ENCODE measurements at regions not wholly inside any gene's neighbourhood (a gene's known extent, or its start where the extent isn't known, plus 50 kb on each side); places are given as distances from the start of the nearest gene placed in this dataset.

DNA sequence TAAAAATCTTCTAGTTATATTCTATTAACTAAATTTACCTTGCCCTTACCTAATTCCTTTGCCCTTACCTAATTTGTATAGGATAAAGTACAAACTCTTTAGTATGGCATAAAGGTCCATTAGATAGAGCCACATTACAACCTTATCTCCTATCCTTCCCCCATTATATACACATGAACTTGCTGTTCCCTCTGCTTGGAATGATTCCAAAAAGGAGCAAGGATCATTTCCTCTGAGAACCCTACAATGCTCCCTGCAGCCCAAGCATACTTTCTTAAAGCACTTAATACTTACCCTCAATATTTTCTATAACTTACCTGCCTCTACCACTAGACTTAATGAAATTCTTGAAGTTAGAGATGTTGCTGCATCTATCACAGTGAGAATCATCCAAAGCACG lies 118.9 kb upstream of the CCDC54 start:
- Histone ChIP-seq H3K4me1 (no peaks in the 10 kb centered on the region), H3K27ac (no peak overlapping the region), H3K4me3 (no peak overlapping the region), H3K36me3 (no peaks in the 10 kb centered on the region), H3K27me3 (no peaks in the 10 kb centered on the region), H3K9me3 (no peaks in the 10 kb centered on the region)
- no peak for ATAC-seq
- TF ChIP-seq POLR2A (IDR thresholded peaks at IDR 0.05): no peak
- TF ChIP-seq, protein P1, sequence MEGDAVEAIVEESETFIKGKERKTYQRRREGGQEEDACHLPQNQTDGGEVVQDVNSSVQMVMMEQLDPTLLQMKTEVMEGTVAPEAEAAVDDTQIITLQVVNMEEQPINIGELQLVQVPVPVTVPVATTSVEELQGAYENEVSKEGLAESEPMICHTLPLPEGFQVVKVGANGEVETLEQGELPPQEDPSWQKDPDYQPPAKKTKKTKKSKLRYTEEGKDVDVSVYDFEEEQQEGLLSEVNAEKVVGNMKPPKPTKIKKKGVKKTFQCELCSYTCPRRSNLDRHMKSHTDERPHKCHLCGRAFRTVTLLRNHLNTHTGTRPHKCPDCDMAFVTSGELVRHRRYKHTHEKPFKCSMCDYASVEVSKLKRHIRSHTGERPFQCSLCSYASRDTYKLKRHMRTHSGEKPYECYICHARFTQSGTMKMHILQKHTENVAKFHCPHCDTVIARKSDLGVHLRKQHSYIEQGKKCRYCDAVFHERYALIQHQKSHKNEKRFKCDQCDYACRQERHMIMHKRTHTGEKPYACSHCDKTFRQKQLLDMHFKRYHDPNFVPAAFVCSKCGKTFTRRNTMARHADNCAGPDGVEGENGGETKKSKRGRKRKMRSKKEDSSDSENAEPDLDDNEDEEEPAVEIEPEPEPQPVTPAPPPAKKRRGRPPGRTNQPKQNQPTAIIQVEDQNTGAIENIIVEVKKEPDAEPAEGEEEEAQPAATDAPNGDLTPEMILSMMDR (IDR thresholded peaks at IDR 0.05 in 4 of 5, conservative IDR thresholded peaks at IDR 0.05 in 1 of 5): no peak
- intact Hi-C loops (cut with DNase I; ENCODE audit: low total_unique reads): no loop called here
- DNase-seq: no peak
- in situ Hi-C loops (cut with MboI; ENCODE audit: low sequenced_read_pairs in 4 of 4): no loop called here

DNA sequence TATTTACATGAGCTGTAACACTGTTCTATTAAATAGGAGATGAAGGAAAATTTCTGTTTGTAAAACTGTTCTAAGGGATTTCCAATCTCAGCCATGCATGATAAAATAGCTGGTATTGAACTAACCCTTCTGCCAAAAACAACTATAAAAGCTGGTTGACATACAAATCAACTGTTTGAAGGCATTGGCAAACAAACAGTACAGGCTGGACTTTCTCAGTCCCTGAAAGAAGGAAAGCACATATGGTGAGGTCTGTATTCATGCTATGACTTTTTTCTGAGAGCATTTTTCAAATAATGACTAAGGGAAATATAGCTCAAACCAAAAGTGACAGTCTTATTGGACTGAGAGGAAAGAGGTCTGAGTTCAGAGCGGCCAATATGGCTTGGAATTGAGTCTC lies 117.0 kb upstream of the CCDC54 start:
- no peak for TF ChIP-seq POLR2A (IDR thresholded peaks at IDR 0.05)
- TF ChIP-seq, protein P1 (IDR thresholded peaks at IDR 0.05 in 4 of 5, conservative IDR thresholded peaks at IDR 0.05 in 1 of 5): no peak
- intact Hi-C loops (cut with DNase I; ENCODE audit: low total_unique reads) (no loop called here), in situ Hi-C loops (cut with MboI; ENCODE audit: low sequenced_read_pairs in 4 of 4) (no loop called here)
- DNase-seq (no peak), ATAC-seq (no peak)
- H3K9me3 ChIP-seq: no peaks in the 10 kb centered on the region
- H3K36me3 ChIP-seq: no peaks in the 10 kb centered on the region
- H3K4me1 ChIP-seq: no peaks in the 10 kb centered on the region
- no peak overlapping the region for H3K27ac ChIP-seq
- no peak overlapping the region for H3K4me3 ChIP-seq
- H3K27me3 ChIP-seq: no peaks in the 10 kb centered on the region

DNA sequence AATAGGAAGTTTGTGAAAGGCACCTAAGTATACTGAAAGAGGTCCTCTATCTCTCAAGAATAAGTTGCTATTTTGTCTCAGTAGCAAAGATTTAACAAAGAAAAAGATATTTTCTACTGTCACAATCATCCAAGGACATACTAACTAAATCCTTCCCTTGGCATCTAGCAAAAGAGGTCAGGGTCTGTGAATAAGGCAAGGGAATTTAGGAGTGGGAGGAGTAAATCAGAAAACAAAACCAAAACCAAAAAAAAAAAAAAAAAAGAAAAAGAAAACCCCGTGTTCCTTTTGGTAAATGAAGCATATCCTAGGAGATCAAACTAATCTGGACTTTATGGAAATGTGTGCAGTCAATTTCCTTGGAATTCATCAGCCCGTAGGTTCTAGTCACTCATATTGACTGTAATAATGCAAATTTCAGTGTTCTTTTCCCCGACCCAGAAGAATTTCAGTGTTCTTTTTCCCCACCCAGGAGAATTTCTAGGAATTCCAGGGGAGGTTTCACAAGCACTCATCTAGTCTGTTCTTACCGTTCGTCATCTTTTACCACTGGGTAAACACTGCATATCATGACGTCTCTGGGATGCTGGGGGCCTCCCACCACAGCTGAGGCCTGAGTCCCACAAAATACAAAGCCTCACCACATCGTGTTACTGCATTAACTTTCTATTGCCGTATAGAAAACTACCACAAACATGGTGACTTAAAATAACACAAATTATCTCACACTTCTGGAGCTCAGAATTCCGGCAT lies 113.8 kb upstream of the CCDC54 start:
- H3K27me3 ChIP-seq: no peaks in the 10 kb centered on the region
- in situ Hi-C loops (cut with MboI; ENCODE audit: low sequenced_read_pairs in 4 of 4) (no loop called here), intact Hi-C loops (cut with DNase I; ENCODE audit: low total_unique reads) (no loop called here)
- ATAC-seq: no peak
- no peak for TF ChIP-seq POLR2A (IDR thresholded peaks at IDR 0.05)
- TF ChIP-seq, protein P1 (IDR thresholded peaks at IDR 0.05 in 4 of 5, conservative IDR thresholded peaks at IDR 0.05 in 1 of 5): no peak
- DNase-seq: no peak
- H3K36me3 ChIP-seq: no peaks in the 10 kb centered on the region
- no peaks in the 10 kb centered on the region for H3K9me3 ChIP-seq
- no peaks in the 10 kb centered on the region for H3K4me1 ChIP-seq
- H3K4me3 ChIP-seq: peak overlapping the region in 2 of 4 donors; percentile 3 to 11
- H3K27ac ChIP-seq: peak overlapping the region in 1 of 4 donors; percentile 20

DNA sequence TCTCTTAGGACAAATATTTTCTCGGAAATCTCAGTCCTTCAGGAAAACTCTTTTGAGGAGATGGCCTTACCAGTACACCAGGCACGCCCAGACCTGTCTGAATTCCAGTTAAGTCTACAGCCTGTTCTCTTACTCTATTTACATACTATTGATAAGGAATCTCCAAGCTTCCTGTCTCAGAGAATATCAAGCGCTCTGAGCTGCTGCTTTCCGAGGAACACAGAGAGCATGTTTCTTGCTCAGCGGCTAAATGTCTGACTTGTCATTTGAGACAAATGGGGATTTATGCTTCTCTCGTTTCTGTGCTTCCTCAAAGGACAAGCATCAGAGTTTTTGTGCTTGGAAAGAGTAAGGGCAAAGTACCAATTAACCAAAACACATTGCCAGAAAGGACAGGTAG lies 112.4 kb upstream of the CCDC54 start:
- ATAC-seq (no peak), DNase-seq (no peak)
- Histone ChIP-seq H3K4me3 (no peak overlapping the region), H3K27ac (no peak overlapping the region), H3K9me3 (no peaks in the 10 kb centered on the region), H3K27me3 (no peaks in the 10 kb centered on the region), H3K4me1 (no peaks in the 10 kb centered on the region), H3K36me3 (no peaks in the 10 kb centered on the region)
- TF ChIP-seq, protein P1 (IDR thresholded peaks at IDR 0.05 in 4 of 5, conservative IDR thresholded peaks at IDR 0.05 in 1 of 5): no peak
- TF ChIP-seq POLR2A (IDR thresholded peaks at IDR 0.05): no peak
- in situ Hi-C loops (cut with MboI; ENCODE audit: low sequenced_read_pairs in 4 of 4) (no loop called here), intact Hi-C loops (cut with DNase I; ENCODE audit: low total_unique reads) (no loop called here)

DNA sequence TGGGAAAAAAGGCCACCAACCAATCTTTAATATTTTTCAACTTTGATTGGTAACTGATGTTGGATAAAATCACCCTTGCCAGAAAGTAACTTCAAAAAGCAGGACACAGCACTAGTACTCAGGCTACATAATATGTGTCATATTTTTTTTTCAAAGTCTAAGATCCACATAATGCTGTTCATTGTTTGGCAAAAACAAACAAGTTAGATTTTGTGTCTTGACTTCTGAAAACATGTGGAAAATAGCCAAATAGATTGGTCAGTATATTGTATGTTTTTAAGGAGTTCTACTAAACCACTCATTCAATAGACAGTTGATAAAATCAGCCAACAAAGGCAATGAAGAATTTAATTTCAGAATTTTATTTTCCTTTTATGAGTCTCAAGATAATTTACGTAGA lies 111.7 kb upstream of the CCDC54 start:
- H3K36me3 ChIP-seq: no peaks in the 10 kb centered on the region
- no peak for TF ChIP-seq POLR2A (IDR thresholded peaks at IDR 0.05)
- TF ChIP-seq, protein P1 (IDR thresholded peaks at IDR 0.05 in 4 of 5, conservative IDR thresholded peaks at IDR 0.05 in 1 of 5): no peak
- H3K9me3 ChIP-seq: no peaks in the 10 kb centered on the region
- DNase-seq (no peak), ATAC-seq (no peak)
- no peaks in the 10 kb centered on the region for H3K27me3 ChIP-seq
- no peak overlapping the region for H3K27ac ChIP-seq
- intact Hi-C loops (cut with DNase I; ENCODE audit: low total_unique reads) (no loop called here), in situ Hi-C loops (cut with MboI; ENCODE audit: low sequenced_read_pairs in 4 of 4) (no loop called here)
- no peaks in the 10 kb centered on the region for H3K4me1 ChIP-seq
- no peak overlapping the region for H3K4me3 ChIP-seq
